Stimulated activated CD4-positive, alpha-beta T cell treated with anti-CD3 and anti-CD28 coated beads, TNF-alpha, amount 100 ng/mL, for 48 hours (primary cell): ENCODE measurements at regions not wholly inside any gene's neighbourhood (a gene's known extent, or its start where the extent isn't known, plus 50 kb on each side); places are given as distances from the start of the nearest gene placed in this dataset.

Source experiments
- DNase-seq, 3 donors: peaks; one replicate each; pipeline ENCODE4 v3.0.0-alpha.2; 2020; ENCODE audit warnings: low read depth in 3 of 3

- DNase-seq, result no peak
Observed at GRCh38 chr11:69365558-69365957, 71.6 kb downstream of the MYEOV start.

GRCh38 chr11:69366591-69366990 lies 72.6 kb downstream of the MYEOV start:
- no peak for DNase-seq

GRCh38 chr11:69367211-69367964 lies 73.4 kb downstream of the MYEOV start:
- DNase-seq, result no peak

- DNase-seq, result no peak
Observed at GRCh38 chr11:69368119-69368880, 74.3 kb downstream of the MYEOV start.

- no peak for DNase-seq
Observed at GRCh38 chr11:69369210-69369825, 75.4 kb downstream of the MYEOV start.

- DNase-seq, result no peak
Observed at GRCh38 chr11:69369945-69370344, 76.0 kb downstream of the MYEOV start.

GRCh38 chr11:69370984-69371709 lies 77.2 kb downstream of the MYEOV start:
- DNase-seq, result no peak

GRCh38 chr11:69371731-69372588 lies 78.0 kb downstream of the MYEOV start:
- DNase-seq, result no peak

GRCh38 chr11:69372589-69373250 lies 78.8 kb downstream of the MYEOV start:
- DNase-seq, result no peak

GRCh38 chr11:69373251-69373635 lies 79.3 kb downstream of the MYEOV start:
- DNase-seq, result no peak

- DNase-seq, result no peak
Observed at GRCh38 chr11:69374110-69374945, 80.4 kb downstream of the MYEOV start.

GRCh38 chr11:69374946-69375310 lies 81.0 kb downstream of the MYEOV start:
- no peak for DNase-seq

GRCh38 chr11:69375316-69376154 lies 81.6 kb downstream of the MYEOV start:
- no peak for DNase-seq

- no peak for DNase-seq
Observed at GRCh38 chr11:69376155-69377028, 82.4 kb downstream of the MYEOV start.

- DNase-seq, result no peak
Observed at GRCh38 chr11:69377029-69377952, 83.3 kb downstream of the MYEOV start.

- no peak for DNase-seq
Observed at GRCh38 chr11:69377953-69378302, 84.0 kb downstream of the MYEOV start.
